GM06990 (cell line): ENCODE measurements at regions not wholly inside any gene's neighbourhood (a gene's known extent, or its start where the extent isn't known, plus 50 kb on each side); places are given as distances from the start of the nearest gene placed in this dataset.

Source experiments
- DNase-seq: peaks from one replicate; pipeline ENCODE4 v3.0.0-alpha.2; 2011; ENCODE audit not compliant: insufficient read length; ENCODE audit errors: extremely low read depth
- H3K27me3 ChIP-seq: replicated peaks from 2 replicates; pipeline ENCODE4 v1.6.0; 2011; ENCODE audit warnings: low read length; ENCODE audit not compliant: control insufficient read depth, insufficient read depth
- H3K36me3 ChIP-seq: 2 replicates; pipeline ENCODE4 v1.5.1; 2011; ENCODE audit warnings: low read length; ENCODE audit not compliant: control insufficient read depth, insufficient read depth
- H3K4me3 ChIP-seq: replicated peaks from 2 replicates; pipeline ENCODE4 v1.5.1; 2011; ENCODE audit warnings: low read depth, mild to moderate bottlenecking, control low read depth, low read length
- TF ChIP-seq, protein P1 (sequence below): IDR thresholded peaks from 2 replicates; pipeline ENCODE4 v1.5.1; 2011; ENCODE audit warnings: low read length, control low read depth, mild to moderate bottlenecking, inconsistent platforms; ENCODE audit not compliant: insufficient read depth, poor library complexity, severe bottlenecking

DNA sequence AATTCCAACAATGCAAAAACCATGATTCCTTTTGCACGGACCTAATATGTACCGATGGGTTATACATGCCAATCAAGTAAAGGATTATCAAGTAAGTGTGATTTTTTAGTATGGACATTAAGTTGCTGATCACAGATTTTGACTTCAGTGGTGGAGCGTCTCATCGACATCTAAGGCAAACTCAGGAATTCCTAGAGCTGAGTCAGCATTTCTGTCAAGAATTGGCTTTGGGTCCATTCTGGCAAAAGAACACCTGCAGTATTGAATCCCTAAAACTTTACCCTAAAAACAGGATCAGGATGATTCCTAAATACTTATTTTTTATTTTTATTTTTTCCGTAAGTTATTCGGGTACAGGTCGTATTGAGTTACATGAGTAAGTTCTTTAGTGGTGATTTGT lies 83.6 kb downstream of the HPGD start:
- no peak overlapping the region for H3K4me3 ChIP-seq
- no peak for DNase-seq
- H3K27me3 ChIP-seq = no peaks in the 10 kb centered on the region
- H3K36me3 ChIP-seq = no peaks in the 10 kb centered on the region
- TF ChIP-seq, protein P1, sequence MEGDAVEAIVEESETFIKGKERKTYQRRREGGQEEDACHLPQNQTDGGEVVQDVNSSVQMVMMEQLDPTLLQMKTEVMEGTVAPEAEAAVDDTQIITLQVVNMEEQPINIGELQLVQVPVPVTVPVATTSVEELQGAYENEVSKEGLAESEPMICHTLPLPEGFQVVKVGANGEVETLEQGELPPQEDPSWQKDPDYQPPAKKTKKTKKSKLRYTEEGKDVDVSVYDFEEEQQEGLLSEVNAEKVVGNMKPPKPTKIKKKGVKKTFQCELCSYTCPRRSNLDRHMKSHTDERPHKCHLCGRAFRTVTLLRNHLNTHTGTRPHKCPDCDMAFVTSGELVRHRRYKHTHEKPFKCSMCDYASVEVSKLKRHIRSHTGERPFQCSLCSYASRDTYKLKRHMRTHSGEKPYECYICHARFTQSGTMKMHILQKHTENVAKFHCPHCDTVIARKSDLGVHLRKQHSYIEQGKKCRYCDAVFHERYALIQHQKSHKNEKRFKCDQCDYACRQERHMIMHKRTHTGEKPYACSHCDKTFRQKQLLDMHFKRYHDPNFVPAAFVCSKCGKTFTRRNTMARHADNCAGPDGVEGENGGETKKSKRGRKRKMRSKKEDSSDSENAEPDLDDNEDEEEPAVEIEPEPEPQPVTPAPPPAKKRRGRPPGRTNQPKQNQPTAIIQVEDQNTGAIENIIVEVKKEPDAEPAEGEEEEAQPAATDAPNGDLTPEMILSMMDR = no peak

DNA sequence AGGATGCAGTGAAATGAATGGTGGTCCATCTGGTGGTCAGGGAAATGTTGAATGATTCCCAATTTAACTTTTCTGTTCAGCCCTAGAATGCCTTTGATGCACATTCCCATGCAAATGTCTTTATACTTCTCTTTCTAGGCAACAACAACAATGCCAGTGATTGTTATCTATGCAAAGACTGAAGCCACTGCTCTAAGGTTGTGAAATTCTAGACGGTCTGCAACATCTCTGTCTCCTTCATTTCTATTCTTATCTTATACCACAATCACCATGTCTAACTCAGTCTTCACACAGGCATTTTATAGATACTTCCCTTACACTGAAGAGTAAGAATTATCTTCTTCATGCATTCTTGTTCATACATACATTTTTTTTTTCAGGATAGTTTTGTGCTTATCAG lies 84.5 kb downstream of the HPGD start:
- no peak for DNase-seq
- TF ChIP-seq, protein P1 = no peak

DNA sequence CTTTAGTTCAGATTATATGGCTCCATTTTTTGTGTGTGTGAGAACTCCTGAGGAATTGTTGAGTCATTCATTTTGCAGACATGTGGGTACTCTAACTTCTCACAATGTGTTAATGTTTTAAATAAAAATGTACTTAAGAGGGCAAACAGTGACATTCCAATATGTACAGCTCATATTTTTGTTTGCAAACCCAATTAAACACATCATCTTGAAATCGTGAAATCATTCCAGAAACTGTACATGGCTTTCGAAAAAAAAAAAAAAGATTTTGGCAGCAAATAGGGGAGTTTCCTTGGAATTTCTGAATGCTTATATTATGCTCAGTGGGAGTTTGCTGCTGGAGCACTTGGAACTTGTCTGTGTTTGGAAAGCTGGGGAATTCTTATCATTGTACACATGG lies 85.0 kb downstream of the HPGD start:
- Histone ChIP-seq H3K4me3 (no peak overlapping the region), H3K36me3 (no peaks in the 10 kb centered on the region), H3K27me3 (no peaks in the 10 kb centered on the region)
- DNase-seq = no peak
- TF ChIP-seq, protein P1 = no peak

More for the DNA sequence above, 84.5 kb downstream of the HPGD start:
- Histone ChIP-seq H3K27me3 (no peaks in the 10 kb centered on the region), H3K36me3 (no peaks in the 10 kb centered on the region), H3K4me3 (no peak overlapping the region)

DNA sequence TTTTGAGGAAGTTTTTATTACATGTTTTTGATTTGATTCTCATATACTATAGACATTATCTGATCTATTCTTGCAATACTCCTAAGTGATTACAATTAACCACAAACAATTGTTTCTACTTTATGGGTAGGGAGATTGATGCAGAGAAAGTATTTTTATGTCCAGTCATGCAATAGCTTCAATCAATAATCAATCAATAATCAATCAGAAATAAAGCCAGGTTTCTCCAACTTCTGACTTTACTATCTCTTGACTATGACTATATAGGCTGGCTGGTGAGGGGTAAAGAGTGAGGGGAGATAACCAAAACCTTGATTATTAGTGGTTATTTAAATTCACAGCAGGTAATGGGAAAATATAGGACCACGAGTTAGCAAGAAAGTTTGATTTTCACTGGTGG lies 85.9 kb downstream of the HPGD start:
- TF ChIP-seq, protein P1 = no peak
- DNase-seq = no peak
- no peaks in the 10 kb centered on the region for H3K36me3 ChIP-seq
- no peak overlapping the region for H3K4me3 ChIP-seq
- H3K27me3 ChIP-seq = no peaks in the 10 kb centered on the region

DNA sequence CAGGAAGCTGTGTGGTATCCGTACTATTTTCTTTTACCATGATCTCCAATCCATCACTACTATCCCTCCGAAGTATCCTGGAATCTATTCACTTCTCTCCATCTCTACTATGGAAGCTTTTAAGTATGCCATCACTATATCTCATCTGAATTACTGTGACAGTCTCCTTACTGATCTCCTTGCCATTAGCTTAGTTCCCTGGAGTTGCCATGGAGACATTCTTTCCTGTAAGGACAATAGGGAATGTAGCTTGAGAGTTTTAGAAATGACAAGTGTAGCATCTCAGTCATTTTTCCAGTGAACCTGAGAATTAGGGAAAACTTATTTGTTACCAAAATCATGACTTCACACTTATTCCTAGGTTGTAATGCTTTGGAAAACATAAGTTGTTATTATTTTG lies 86.3 kb downstream of the HPGD start:
- TF ChIP-seq, protein P1 = no peak
- H3K4me3 ChIP-seq = no peak overlapping the region
- DNase-seq = no peak
- no peaks in the 10 kb centered on the region for H3K27me3 ChIP-seq
- no peaks in the 10 kb centered on the region for H3K36me3 ChIP-seq

DNA sequence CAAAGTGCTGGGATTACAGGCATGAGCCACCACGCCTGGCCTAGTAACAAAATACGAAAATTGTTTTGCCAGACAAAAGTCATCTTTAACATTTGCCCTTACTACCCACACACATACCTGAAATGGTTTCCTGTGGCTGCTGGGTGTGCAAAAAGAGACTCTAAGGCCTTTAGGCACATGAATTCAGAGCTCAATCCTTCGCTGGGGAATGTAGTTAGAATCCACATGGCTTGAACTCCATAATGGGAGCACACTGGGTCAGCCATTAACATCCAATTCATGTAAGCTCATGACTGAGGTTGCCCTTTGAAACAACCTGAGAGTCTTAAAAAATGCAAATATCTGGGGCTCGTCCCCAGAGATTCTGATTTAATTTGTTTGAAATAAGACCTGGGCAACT lies 87.8 kb downstream of the HPGD start:
- DNase-seq = no peak
- TF ChIP-seq, protein P1 = no peak
- H3K4me3 ChIP-seq = no peak overlapping the region
- H3K36me3 ChIP-seq = no peaks in the 10 kb centered on the region
- no peaks in the 10 kb centered on the region for H3K27me3 ChIP-seq
